ENCODE measurements at regions not wholly inside any gene's neighbourhood (a gene's known extent, or its start where the extent isn't known, plus 50 kb on each side); places are given as distances from the start of the nearest gene placed in this dataset.

GRCh38 chr6:156400487-156400886 lies 376.7 kb upstream of the ARID1B start:
- no peak for DNase-seq

GRCh38 chr6:156398966-156399365 lies 378.2 kb upstream of the ARID1B start:
- DNase-seq = no peak

- no peak for DNase-seq
Observed at GRCh38 chr6:156398371-156398770, 378.8 kb upstream of the ARID1B start.

- DNase-seq = no peak
Observed at GRCh38 chr6:156396791-156397418, 380.3 kb upstream of the ARID1B start.

- no peak for DNase-seq
Observed at GRCh38 chr6:156396068-156396771, 381.0 kb upstream of the ARID1B start.

- DNase-seq = no peak
Observed at GRCh38 chr6:156395276-156395675, 381.9 kb upstream of the ARID1B start.

GRCh38 chr6:156392648-156393047 lies 384.5 kb upstream of the ARID1B start:
- no peak for DNase-seq

- no peak for DNase-seq
Observed at GRCh38 chr6:156391977-156392376, 385.2 kb upstream of the ARID1B start.

- no peak for DNase-seq
Observed at GRCh38 chr6:156391061-156391672, 386.0 kb upstream of the ARID1B start.

GRCh38 chr6:156390621-156391020 lies 386.6 kb upstream of the ARID1B start:
- DNase-seq = no peak

GRCh38 chr6:156389296-156389695 lies 387.9 kb upstream of the ARID1B start:
- DNase-seq = no peak

GRCh38 chr6:156387472-156387871 lies 389.7 kb upstream of the ARID1B start:
- DNase-seq = no peak

GRCh38 chr6:156383059-156383458 lies 394.1 kb upstream of the ARID1B start:
- no peak for DNase-seq

- no peak for DNase-seq
Observed at GRCh38 chr6:156379392-156380289, 397.5 kb upstream of the ARID1B start.

GRCh38 chr6:156378853-156379252 lies 398.3 kb upstream of the ARID1B start:
- no peak for DNase-seq

GRCh38 chr6:156376091-156376490 lies 401.1 kb upstream of the ARID1B start:
- DNase-seq = no peak

- DNase-seq = no peak
Observed at GRCh38 chr6:156359912-156360311, 417.3 kb upstream of the ARID1B start.

GRCh38 chr6:156352861-156353260 lies 424.3 kb upstream of the ARID1B start:
- DNase-seq = no peak

- no peak for DNase-seq
Observed at GRCh38 chr6:156351346-156351966, 425.7 kb upstream of the ARID1B start.

GRCh38 chr6:156350337-156350736 lies 426.8 kb upstream of the ARID1B start:
- no peak for DNase-seq

GRCh38 chr6:156348849-156349248 lies 428.3 kb upstream of the ARID1B start:
- peak; percentile 74 to 79 for DNase-seq

- peak; percentile 60 to 72 for DNase-seq
Observed at GRCh38 chr6:156348424-156348823, 428.8 kb upstream of the ARID1B start.

- DNase-seq = no peak
Observed at GRCh38 chr6:156347656-156348055, 429.5 kb upstream of the ARID1B start.
